Superior temporal gyrus (tissue), 1 donor: ENCODE measurements at regions not wholly inside any gene's neighbourhood (a gene's known extent, or its start where the extent isn't known, plus 50 kb on each side); places are given as distances from the start of the nearest gene placed in this dataset.
"Not testable (repeated sequence)": the region's sequence is repeated elsewhere in the genome, so short reads cannot be mapped to it uniquely, and the experiment has no call there.

Experiments used
- DNase-seq: peaks from one replicate; pipeline ENCODE4 v3.0.0-alpha.2; 2016; ENCODE audit errors: extremely low spot score

DNA sequence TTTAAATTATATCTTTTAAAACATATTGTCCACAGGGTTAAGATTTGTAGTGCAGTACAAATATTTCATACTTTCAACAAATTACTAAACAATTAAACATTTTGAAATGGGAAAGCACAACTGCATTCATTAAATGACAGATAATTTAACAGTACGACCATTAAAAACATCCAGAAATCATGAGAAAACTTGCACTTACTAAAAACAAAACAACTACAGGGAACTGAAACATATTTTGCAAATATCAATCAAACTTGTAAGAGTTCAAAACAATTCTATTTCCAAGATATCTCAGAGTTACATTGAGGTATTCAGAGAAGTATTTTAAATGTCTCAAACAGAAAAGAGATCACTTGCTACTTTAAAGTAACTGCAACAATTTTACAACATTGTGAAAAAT, 478.5 kb upstream of the PCDH10 start:
- no peak for DNase-seq

- no peak for DNase-seq
Observed at GRCh38 chr4:132683957-132684356, 465.1 kb upstream of the PCDH10 start.

- no peak for DNase-seq
Observed at GRCh38 chr4:132691026-132691425, 458.1 kb upstream of the PCDH10 start.

GRCh38 chr4:132691668-132692067, 457.4 kb upstream of the PCDH10 start:
- no peak for DNase-seq

DNA sequence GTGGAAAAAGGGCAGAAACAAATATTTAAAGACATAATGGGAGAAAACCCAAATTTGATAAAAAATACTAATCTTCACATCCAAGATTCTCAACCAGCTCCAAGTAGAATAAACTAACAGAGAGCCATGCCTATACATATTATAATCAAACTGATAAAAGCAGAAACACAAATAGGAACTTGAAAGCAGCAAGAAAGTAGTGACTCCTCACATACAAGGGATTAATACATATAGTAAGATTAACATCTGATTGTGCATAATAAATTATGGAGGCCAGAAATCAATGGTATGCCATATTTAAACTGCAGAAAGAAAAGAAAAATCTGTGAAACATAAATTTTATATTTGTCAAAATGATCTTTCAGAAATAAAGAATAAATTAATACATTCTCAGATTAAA, 454.3 kb upstream of the PCDH10 start:
- no peak for DNase-seq

- not testable (repeated sequence) for DNase-seq
Observed at GRCh38 chr4:132697505-132697904, 451.6 kb upstream of the PCDH10 start.

DNA sequence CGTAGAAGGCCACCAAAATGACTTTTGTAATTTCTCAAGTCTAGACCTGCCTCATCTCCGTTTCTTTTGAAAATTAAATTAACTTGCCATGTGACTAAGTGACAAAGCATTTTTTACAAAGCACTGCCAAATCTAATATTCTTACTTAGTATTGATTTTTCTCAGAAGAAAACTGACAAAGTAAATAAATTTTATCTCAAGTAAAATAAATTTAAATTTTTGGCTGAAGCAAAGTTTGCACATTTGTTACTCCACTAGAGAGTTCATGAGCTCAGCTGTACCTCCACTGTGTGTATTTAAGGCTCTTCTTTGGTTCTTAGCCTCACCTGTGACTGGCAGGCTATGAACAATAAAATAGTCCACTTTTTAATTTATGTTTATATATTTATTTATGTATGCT, 441.1 kb upstream of the PCDH10 start:
- no peak for DNase-seq

GRCh38 chr4:132709056-132709455, 440.0 kb upstream of the PCDH10 start:
- DNase-seq = no peak

GRCh38 chr4:132710971-132711370, 438.1 kb upstream of the PCDH10 start:
- no peak for DNase-seq

GRCh38 chr4:132737344-132737743, 411.8 kb upstream of the PCDH10 start:
- DNase-seq = no peak

- DNase-seq = no peak
Observed at GRCh38 chr4:132759199-132759780, 389.8 kb upstream of the PCDH10 start.

DNA sequence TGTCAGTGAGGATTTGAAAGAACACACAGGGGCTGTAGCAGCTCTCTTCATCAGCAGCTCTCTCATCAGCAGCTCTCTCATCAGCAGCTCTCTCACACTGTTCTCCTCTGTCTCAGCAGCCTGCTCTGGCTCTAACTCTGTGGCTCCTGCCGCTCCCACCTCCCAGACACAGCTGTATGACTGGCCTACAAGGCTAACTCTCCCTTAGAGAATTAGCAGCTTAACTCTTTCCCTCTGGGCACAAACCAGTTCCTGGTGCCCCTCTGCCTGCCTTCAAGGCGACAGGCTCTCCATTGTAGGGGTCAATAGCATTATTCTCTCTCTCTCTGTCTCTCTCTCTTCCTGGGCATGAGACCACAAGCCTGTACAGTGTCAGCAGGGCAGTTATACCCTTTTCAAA, 385.6 kb upstream of the PCDH10 start:
- DNase-seq = no peak

DNA sequence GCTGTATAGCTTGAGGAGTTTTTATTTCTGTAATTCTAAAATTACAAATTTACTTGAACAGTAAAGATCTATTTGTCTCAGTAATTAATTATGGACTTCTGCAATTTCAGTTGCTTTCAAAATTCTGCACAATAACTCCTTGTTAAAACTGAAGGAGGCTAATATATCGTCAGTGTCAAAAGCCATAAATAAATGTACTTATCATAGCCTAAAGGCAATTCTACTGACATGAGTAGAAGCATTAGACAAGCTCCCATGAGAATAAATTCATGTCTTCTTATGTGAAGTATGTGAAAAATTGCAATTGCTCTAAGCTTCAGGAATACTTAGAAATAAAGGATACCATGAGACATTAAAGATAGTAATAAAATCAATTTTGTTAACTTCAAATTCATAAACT, 381.2 kb upstream of the PCDH10 start:
- no peak for DNase-seq

DNA sequence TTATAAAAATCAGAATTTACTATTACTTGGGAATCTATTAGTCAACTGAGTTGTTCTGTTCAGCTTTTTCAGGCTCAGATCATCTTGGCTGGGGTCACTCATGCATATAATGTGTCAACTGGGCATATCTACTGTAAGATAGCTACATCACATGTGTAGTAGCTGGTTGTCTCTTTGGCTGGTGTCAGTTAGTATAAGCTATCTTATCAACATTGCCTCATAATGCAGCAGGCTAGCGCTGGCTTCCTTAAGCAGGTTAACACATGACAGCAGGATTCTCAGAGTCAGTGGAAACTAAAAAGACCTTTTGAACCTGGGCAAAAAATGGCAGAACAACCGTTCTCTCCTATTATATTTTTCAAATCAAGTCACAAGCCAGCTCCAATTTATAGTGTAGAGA, 378.3 kb upstream of the PCDH10 start:
- no peak for DNase-seq

DNA sequence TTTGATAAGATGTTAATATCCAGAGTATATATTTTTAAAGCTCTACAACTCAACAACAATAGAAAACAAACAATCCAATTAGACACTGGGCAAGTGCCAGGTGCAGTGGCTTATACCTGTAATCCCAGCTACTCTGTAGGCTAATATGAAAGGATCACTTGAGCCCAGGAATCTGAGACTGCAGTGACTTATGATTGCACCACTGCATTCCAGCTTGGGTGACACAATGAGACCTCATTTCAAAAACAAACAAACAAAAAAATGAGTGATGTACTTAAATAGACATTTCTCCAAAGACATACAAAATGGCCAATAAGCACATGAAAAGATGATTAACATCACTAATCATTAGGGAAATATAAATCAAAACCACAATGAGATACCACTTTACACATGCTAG, 356.8 kb upstream of the PCDH10 start:
- no peak for DNase-seq

- DNase-seq = no peak
Observed at GRCh38 chr4:132797856-132798255, 351.2 kb upstream of the PCDH10 start.

GRCh38 chr4:132809298-132810032, 339.6 kb upstream of the PCDH10 start:
- no peak for DNase-seq

- DNase-seq = not testable (repeated sequence)
Observed at GRCh38 chr4:132813061-132813460, 336.0 kb upstream of the PCDH10 start.

DNA sequence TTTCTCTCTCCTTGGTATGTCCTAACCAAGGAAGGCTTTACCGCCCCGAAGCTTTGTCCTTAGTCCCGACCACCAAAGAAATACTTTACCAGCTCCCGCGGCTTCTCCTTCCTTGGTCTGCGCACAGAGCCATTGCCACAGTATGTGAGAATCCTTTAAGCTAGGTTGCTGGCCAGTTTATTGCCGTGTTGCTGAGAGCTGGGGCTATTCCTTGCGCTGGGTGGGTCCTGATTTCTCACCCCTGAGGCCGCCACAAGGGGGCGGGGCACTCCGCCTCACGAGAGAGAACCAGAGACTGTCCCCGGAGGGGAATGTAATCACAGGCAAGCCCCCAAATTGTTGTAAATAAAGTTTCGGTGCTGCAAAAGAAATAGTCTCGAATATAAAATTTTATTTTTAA, 331.0 kb upstream of the PCDH10 start:
- DNase-seq = no peak

- no peak for DNase-seq
Observed at GRCh38 chr4:132823419-132823818, 325.7 kb upstream of the PCDH10 start.

- DNase-seq = no peak
Observed at GRCh38 chr4:132824761-132825160, 324.3 kb upstream of the PCDH10 start.

DNA sequence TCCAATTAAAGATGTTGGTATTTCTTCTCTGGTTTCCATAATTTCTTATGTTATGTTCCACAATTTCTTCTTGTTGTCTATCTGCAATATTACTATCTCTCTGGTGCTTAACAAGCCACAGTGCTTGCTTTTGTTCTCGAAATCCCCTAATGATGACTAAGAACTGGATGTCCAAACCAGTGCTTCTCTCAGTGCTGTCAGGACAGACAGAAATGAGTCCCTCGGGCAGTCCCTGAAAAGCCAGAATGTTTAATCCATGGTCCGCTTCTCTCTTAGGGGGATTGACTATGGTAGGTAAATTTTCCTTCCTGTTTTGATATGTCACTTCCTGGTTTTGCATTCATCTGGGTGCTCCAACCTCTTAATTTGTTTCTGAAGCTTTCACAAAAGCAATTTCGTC, 321.6 kb upstream of the PCDH10 start:
- DNase-seq = no peak

GRCh38 chr4:132838244-132838643, 310.9 kb upstream of the PCDH10 start:
- DNase-seq = no peak

- no peak for DNase-seq
Observed at GRCh38 chr4:132839070-132839469, 310.0 kb upstream of the PCDH10 start.
